IPS-NIHi11 (cell line): ENCODE measurements at regions not wholly inside any gene's neighbourhood (a gene's known extent, or its start where the extent isn't known, plus 50 kb on each side); places are given as distances from the start of the nearest gene placed in this dataset.
"Not testable (repeated sequence)": the region's sequence is repeated elsewhere in the genome, so short reads cannot be mapped to it uniquely, and the experiment has no call there.

Experiments
- DNase-seq: peaks from one replicate; pipeline ENCODE4 v3.0.0; 2012; ENCODE audit warnings: mixed read lengths, low spot score

GRCh38 chr17:77341069-77341541 lies 200.3 kb downstream of the SEC14L1 start:
- no peak for DNase-seq

- not testable (repeated sequence) for DNase-seq
Measured at GRCh38 chr17:77342656-77342990, 201.9 kb downstream of the SEC14L1 start.

GRCh38 chr17:77343031-77343800 lies 202.4 kb downstream of the SEC14L1 start:
- DNase-seq, result no peak

- no peak for DNase-seq
Measured at GRCh38 chr17:77344038-77344437, 203.3 kb downstream of the SEC14L1 start.

GRCh38 chr17:77345260-77345910 lies 204.6 kb downstream of the SEC14L1 start:
- DNase-seq, result no peak

GRCh38 chr17:77346765-77347164 lies 206.0 kb downstream of the SEC14L1 start:
- DNase-seq, result no peak

- DNase-seq, result no peak
Measured at GRCh38 chr17:77347544-77347943, 206.8 kb downstream of the SEC14L1 start.

- DNase-seq, result no peak
Measured at GRCh38 chr17:77349976-77350830, 209.4 kb downstream of the SEC14L1 start.

- no peak for DNase-seq
Measured at GRCh38 chr17:77352441-77352840, 211.7 kb downstream of the SEC14L1 start.

GRCh38 chr17:77352996-77353395 lies 212.2 kb downstream of the SEC14L1 start:
- no peak for DNase-seq

- no peak for DNase-seq
Measured at GRCh38 chr17:77353684-77354419, 213.1 kb downstream of the SEC14L1 start.

- no peak for DNase-seq
Measured at GRCh38 chr17:77354420-77354669, 213.6 kb downstream of the SEC14L1 start.

GRCh38 chr17:77354670-77355455 lies 214.1 kb downstream of the SEC14L1 start:
- DNase-seq, result no peak

- no peak for DNase-seq
Measured at GRCh38 chr17:77356109-77356689, 215.4 kb downstream of the SEC14L1 start.

GRCh38 chr17:77356690-77357201 lies 216.0 kb downstream of the SEC14L1 start:
- DNase-seq, result no peak

- no peak for DNase-seq
Measured at GRCh38 chr17:77358801-77359200, 218.0 kb downstream of the SEC14L1 start.

GRCh38 chr17:77359236-77359635 lies 218.5 kb downstream of the SEC14L1 start:
- no peak for DNase-seq

GRCh38 chr17:77361986-77362620 lies 221.3 kb downstream of the SEC14L1 start:
- DNase-seq, result no peak

- DNase-seq, result no peak
Measured at GRCh38 chr17:77363821-77364361, 223.1 kb downstream of the SEC14L1 start.

GRCh38 chr17:77364381-77364911 lies 223.7 kb downstream of the SEC14L1 start:
- DNase-seq, result no peak
